Panc1 (cell line): ENCODE measurements at regions not wholly inside any gene's neighbourhood (a gene's known extent, or its start where the extent isn't known, plus 50 kb on each side); places are given as distances from the start of the nearest gene placed in this dataset.

Experiments used
- CTCF ChIP-seq: fragments of 450-650 bp; IDR thresholded peaks from 2 replicates; pipeline ENCODE4 v1.5.1; 2017; ENCODE audit warnings: mild to moderate bottlenecking
- POLR2AphosphoS5 ChIP-seq: IDR thresholded peaks from 2 replicates; pipeline ENCODE4 v1.6.1; 2012; ENCODE audit warnings: mild to moderate bottlenecking, low read depth, low read length, moderate library complexity
- REST ChIP-seq, 2 experiments: IDR thresholded peaks; 2 replicates each; pipeline ENCODE4 v1.6.1; 2011 to 2012; ENCODE audit warnings: low read depth in 2 of 2, control low read depth in 1 of 2, low read length in 1 of 2, mild to moderate bottlenecking in 1 of 2, moderate library complexity in 1 of 2; ENCODE audit not compliant: insufficient read depth in 1 of 2
- SIN3A ChIP-seq: IDR thresholded peaks from 2 replicates; pipeline ENCODE4 v1.6.1; 2012; ENCODE audit warnings: low read depth, mild to moderate bottlenecking, low read length, moderate library complexity, borderline replicate concordance; ENCODE audit not compliant: insufficient read depth

GRCh38 chr12:98296462-98297079 is 218.8 kb upstream of the TMPO start:
- TF ChIP-seq CTCF: no peak
- no peak for TF ChIP-seq POLR2AphosphoS5
- no peak for TF ChIP-seq SIN3A
- peak; percentile 78 to 79; a peak in 3 of 4 replicates for TF ChIP-seq REST (IDR thresholded peaks at IDR 0.05; ENCODE audit: insufficient read depth in 1 of 2, low read depth in 2 of 2, low read length in 1 of 2)
